ENCODE measurements at regions not wholly inside any gene's neighbourhood (a gene's known extent, or its start where the extent isn't known, plus 50 kb on each side); places are given as distances from the start of the nearest gene placed in this dataset.

- Mint-ChIP-seq H3K4me1 (peaks cover 0 to 12% of the 10 kb centered on the region in 2 experiments; a peak in 2 of 4 replicates), H3K27me3 (ENCODE audit: low read depth) (no peaks in the 10 kb centered on the region), H3K36me3 (ENCODE audit: insufficient read depth in 1 of 3, low read depth in 3 of 3) (no peaks in the 10 kb centered on the region), H3K27ac (no peak overlapping the region), H3K4me3 (no peak overlapping the region), H3K9me3 (no peaks in the 10 kb centered on the region)
- Histone ChIP-seq H3K56ac (ENCODE audit: insufficient read length, low read depth, low read length) (no peak overlapping the region), H3K27me3 (ENCODE audit: insufficient read depth, low read length) (no peaks in the 10 kb centered on the region), H3K79me1 (ENCODE audit: insufficient read depth, low read depth, low read length, poor library complexity, severe bottlenecking) (no peaks in the 10 kb centered on the region), H2BK5ac (ENCODE audit: insufficient read length, low read length) (no peak overlapping the region), H2BK120ac (ENCODE audit: low read depth, low read length, poor library complexity, severe bottlenecking) (no peak overlapping the region), H3K4ac (ENCODE audit: low read depth, low read length) (no peak overlapping the region), H4K8ac (replicated peaks; ENCODE audit: insufficient read length, low read depth, low read length) (no peak overlapping the region), H2AK5ac (ENCODE audit: insufficient read length, low read length) (no peak overlapping the region), H3K23ac (ENCODE audit: insufficient read length, low read depth, low read length) (no peak overlapping the region), H3K9ac (ENCODE audit: extremely low read depth, insufficient read length, low read length) (no peak overlapping the region), H3K14ac (ENCODE audit: insufficient read depth, low read length) (no peak overlapping the region), H3T11ph (ENCODE audit: low read length) (no peak overlapping the region), H3K23me2 (ENCODE audit: insufficient read length, low read depth, low read length, poor library complexity, severe bottlenecking) (no peaks in the 10 kb centered on the region), H3K27ac (ENCODE audit: insufficient read length, low read depth, low read length) (no peak overlapping the region), H2BK12ac (ENCODE audit: insufficient read length, low read depth, low read length) (no peak overlapping the region), H2AFZ (ENCODE audit: low read length) (no peak overlapping the region), H4K20me1 (ENCODE audit: control insufficient read depth, insufficient read depth, insufficient read length) (no peaks in the 10 kb centered on the region), H3K4me2 (ENCODE audit: insufficient read depth, insufficient read length, low read length) (no peak overlapping the region), H3K18ac (ENCODE audit: insufficient read length, low read depth, low read length) (no peak overlapping the region), H3K9me3 (ENCODE audit: control insufficient read depth, low read depth, low read length) (no peaks in the 10 kb centered on the region), H3K79me2 (ENCODE audit: insufficient read depth, low read length) (no peaks in the 10 kb centered on the region), H3K4me1 (ENCODE audit: insufficient read depth, low read length) (peaks cover 3% of the 10 kb centered on the region; the same call in 1 of the 2 replicates), H4K5ac (ENCODE audit: insufficient read length, low read depth, low read length) (no peak overlapping the region), H2BK15ac (ENCODE audit: low read depth, low read length) (no peak overlapping the region), H4K91ac (ENCODE audit: insufficient read length, low read depth, low read length) (no peak overlapping the region), H2BK20ac (ENCODE audit: low read depth, low read length, poor library complexity, severe bottlenecking) (no peak overlapping the region)
- no peak for DNase-seq
- no peak for TF ChIP-seq CTCF (conservative IDR thresholded peaks at IDR 0.05)
- no CpG with 5 or more reads among the region's 4 CpGs for WGBS (ENCODE audit: extremely low coverage, insufficient read length, low lambda C conversion rate)
These were observed 253.9 kb upstream of the PCSK5 start for GRCh38 chr9:75636427-75637045.

All from H9 (cell line).